Stimulated activated naive CD8-positive, alpha-beta T cell treated with anti-CD3 and anti-CD28 coated beads, Interleukin-15, amount 100 ng/mL, for 72 hours (primary cell): ENCODE measurements at regions not wholly inside any gene's neighbourhood (a gene's known extent, or its start where the extent isn't known, plus 50 kb on each side); places are given as distances from the start of the nearest gene placed in this dataset.
"Not testable (repeated sequence)": the region's sequence is repeated elsewhere in the genome, so short reads cannot be mapped to it uniquely, and the experiment has no call there.

Source experiments
- ATAC-seq: fragments of 150-1000 bp; cut with Tn5 transposase; 2 replicates; pipeline ENCODE4 v1.10.0; 2021; ENCODE audit warnings: mild to moderate bottlenecking, moderate library complexity
- DNase-seq, 2 donors: peaks; one replicate each; pipeline ENCODE4 v3.0.0; 2021 to 2022
- H3K27ac Mint-ChIP-seq, 2 donors: one replicate each; pipeline ENCODE4 v1.8.0; 2022; ENCODE audit warnings: mild to moderate bottlenecking in 2 of 2, mixed read lengths in 2 of 2, moderate library complexity in 2 of 2
- H3K27me3 Mint-ChIP-seq: one replicate; pipeline ENCODE4 v1.8.0; 2022; ENCODE audit warnings: mixed read lengths
- H3K4me1 Mint-ChIP-seq: one replicate; pipeline ENCODE4 v1.8.0; 2022; ENCODE audit warnings: mild to moderate bottlenecking, mixed read lengths
- H3K4me3 Mint-ChIP-seq, 2 donors: one replicate each; pipeline ENCODE4 v1.8.0; 2022; ENCODE audit warnings: mild to moderate bottlenecking in 2 of 2, mixed read lengths in 2 of 2, moderate library complexity in 1 of 2
- H3K9me3 Mint-ChIP-seq, 2 donors: one replicate each; pipeline ENCODE4 v1.8.0; 2022; ENCODE audit warnings: mixed read lengths in 2 of 2

GRCh38 chr3:64444490-64445108, 219.3 kb upstream of the PRICKLE2 start:
- Mint-ChIP-seq H3K27ac (no peak overlapping the region), H3K4me3 (no peak overlapping the region), H3K27me3 (peaks cover 79% of the 10 kb centered on the region), H3K4me1 (no peaks in the 10 kb centered on the region), H3K9me3 (no peaks in the 10 kb centered on the region)
- DNase-seq (no peak), ATAC-seq (peak; percentile 24)

- DNase-seq (no peak), ATAC-seq (no peak)
- Mint-ChIP-seq H3K27me3 (peaks cover 80% of the 10 kb centered on the region), H3K9me3 (no peaks in the 10 kb centered on the region), H3K4me1 (no peaks in the 10 kb centered on the region), H3K4me3 (no peak overlapping the region), H3K27ac (no peak overlapping the region)
These were observed 218.5 kb upstream of the PRICKLE2 start for GRCh38 chr3:64443546-64444381.

GRCh38 chr3:64441861-64442260, 216.6 kb upstream of the PRICKLE2 start:
- no peak overlapping the region for H3K4me3 Mint-ChIP-seq
- no peak overlapping the region for H3K27ac Mint-ChIP-seq
- DNase-seq = no peak
- H3K27me3 Mint-ChIP-seq = peaks cover 79% of the 10 kb centered on the region
- ATAC-seq = no peak
- H3K4me1 Mint-ChIP-seq = no peaks in the 10 kb centered on the region
- peaks cover 0 to 4% of the 10 kb centered on the region in 2 donors for H3K9me3 Mint-ChIP-seq

- Mint-ChIP-seq H3K4me1 (no peaks in the 10 kb centered on the region), H3K27me3 (peaks cover 69% of the 10 kb centered on the region), H3K4me3 (no peak overlapping the region), H3K9me3 (peaks cover 4 to 8% of the 10 kb centered on the region in 2 donors), H3K27ac (no peak overlapping the region)
- DNase-seq (no peak), ATAC-seq (no peak)
These were observed 215.2 kb upstream of the PRICKLE2 start for GRCh38 chr3:64440498-64440897.

- DNase-seq (no peak), ATAC-seq (no peak)
- no peak overlapping the region for H3K4me3 Mint-ChIP-seq
- peaks cover 14 to 20% of the 10 kb centered on the region in 2 donors for H3K9me3 Mint-ChIP-seq
- peaks cover 54% of the 10 kb centered on the region for H3K27me3 Mint-ChIP-seq
- H3K27ac Mint-ChIP-seq = no peak overlapping the region
- H3K4me1 Mint-ChIP-seq = no peaks in the 10 kb centered on the region
These were observed 213.5 kb upstream of the PRICKLE2 start for GRCh38 chr3:64438812-64439211.

GRCh38 chr3:64438066-64438465, 212.8 kb upstream of the PRICKLE2 start:
- DNase-seq (no peak), ATAC-seq (no peak)
- Mint-ChIP-seq H3K4me3 (no peak overlapping the region), H3K9me3 (peaks cover 16 to 21% of the 10 kb centered on the region in 2 donors), H3K27me3 (peaks cover 47% of the 10 kb centered on the region), H3K4me1 (no peaks in the 10 kb centered on the region), H3K27ac (no peak overlapping the region)

- ATAC-seq (no peak), DNase-seq (no peak)
- H3K4me3 Mint-ChIP-seq = no peak overlapping the region
- no peak overlapping the region for H3K27ac Mint-ChIP-seq
- H3K27me3 Mint-ChIP-seq = peaks cover 44% of the 10 kb centered on the region
- peaks cover 16 to 21% of the 10 kb centered on the region in 2 donors for H3K9me3 Mint-ChIP-seq
- H3K4me1 Mint-ChIP-seq = no peaks in the 10 kb centered on the region
These were observed 211.9 kb upstream of the PRICKLE2 start for GRCh38 chr3:64437131-64437530.

GRCh38 chr3:64435023-64435422, 209.8 kb upstream of the PRICKLE2 start:
- not testable (repeated sequence) for H3K4me1 Mint-ChIP-seq, H3K4me3 Mint-ChIP-seq, DNase-seq, H3K27ac Mint-ChIP-seq, ATAC-seq
- Mint-ChIP-seq H3K27me3 (peaks cover 24% of the 10 kb centered on the region), H3K9me3 (peaks cover 16 to 28% of the 10 kb centered on the region in 2 donors)

GRCh38 chr3:64432870-64433269, 207.6 kb upstream of the PRICKLE2 start:
- ATAC-seq (no peak), DNase-seq (no peak)
- no peak overlapping the region for H3K27ac Mint-ChIP-seq
- H3K27me3 Mint-ChIP-seq = peaks cover 22% of the 10 kb centered on the region
- peaks cover 16 to 29% of the 10 kb centered on the region in 2 donors for H3K9me3 Mint-ChIP-seq
- H3K4me1 Mint-ChIP-seq = no peaks in the 10 kb centered on the region
- H3K4me3 Mint-ChIP-seq = no peak overlapping the region

- ATAC-seq (no peak), DNase-seq (no peak)
- no peak overlapping the region for H3K27ac Mint-ChIP-seq
- no peaks in the 10 kb centered on the region for H3K4me1 Mint-ChIP-seq
- no peak overlapping the region for H3K4me3 Mint-ChIP-seq
- peaks cover 22% of the 10 kb centered on the region for H3K27me3 Mint-ChIP-seq
- H3K9me3 Mint-ChIP-seq = peaks cover 16 to 22% of the 10 kb centered on the region in 2 donors
These were observed 206.3 kb upstream of the PRICKLE2 start for GRCh38 chr3:64431526-64432091.

- H3K27ac Mint-ChIP-seq = no peak overlapping the region
- ATAC-seq = no peak
- H3K4me3 Mint-ChIP-seq = no peak overlapping the region
- H3K9me3 Mint-ChIP-seq = peaks cover 0 to 8% of the 10 kb centered on the region in 2 donors
- no peaks in the 10 kb centered on the region for H3K4me1 Mint-ChIP-seq
- DNase-seq = no peak
- peaks cover 21% of the 10 kb centered on the region for H3K27me3 Mint-ChIP-seq
These were observed 202.4 kb upstream of the PRICKLE2 start for GRCh38 chr3:64427671-64428070.

- no peak for DNase-seq
- ATAC-seq = no peak
- Mint-ChIP-seq H3K4me3 (no peak overlapping the region), H3K4me1 (no peaks in the 10 kb centered on the region), H3K27me3 (peaks cover 14% of the 10 kb centered on the region), H3K9me3 (peaks cover 0 to 8% of the 10 kb centered on the region in 2 donors), H3K27ac (no peak overlapping the region)
These were observed 201.3 kb upstream of the PRICKLE2 start for GRCh38 chr3:64426551-64426950.

GRCh38 chr3:64422932-64423331, 197.7 kb upstream of the PRICKLE2 start:
- ATAC-seq (no peak), DNase-seq (no peak)
- no peaks in the 10 kb centered on the region for H3K9me3 Mint-ChIP-seq
- H3K27me3 Mint-ChIP-seq = peaks cover 20% of the 10 kb centered on the region
- H3K4me1 Mint-ChIP-seq = no peaks in the 10 kb centered on the region
- H3K4me3 Mint-ChIP-seq = no peak overlapping the region
- no peak overlapping the region for H3K27ac Mint-ChIP-seq

GRCh38 chr3:64422192-64422591, 196.9 kb upstream of the PRICKLE2 start:
- peaks cover 16% of the 10 kb centered on the region for H3K27me3 Mint-ChIP-seq
- no peak overlapping the region for H3K4me3 Mint-ChIP-seq
- H3K4me1 Mint-ChIP-seq = no peaks in the 10 kb centered on the region
- H3K9me3 Mint-ChIP-seq = no peaks in the 10 kb centered on the region
- ATAC-seq (no peak), DNase-seq (no peak)
- no peak overlapping the region for H3K27ac Mint-ChIP-seq

- peaks cover 26% of the 10 kb centered on the region for H3K27me3 Mint-ChIP-seq
- H3K4me1 Mint-ChIP-seq = no peaks in the 10 kb centered on the region
- H3K27ac Mint-ChIP-seq = no peak overlapping the region
- no peak for DNase-seq
- H3K9me3 Mint-ChIP-seq = peaks cover 0 to 4% of the 10 kb centered on the region in 2 donors
- ATAC-seq = no peak
- no peak overlapping the region for H3K4me3 Mint-ChIP-seq
These were observed 192.6 kb upstream of the PRICKLE2 start for GRCh38 chr3:64417816-64418215.

GRCh38 chr3:64414043-64414442, 188.8 kb upstream of the PRICKLE2 start:
- Mint-ChIP-seq H3K4me3 (no peak overlapping the region), H3K27ac (no peak overlapping the region), H3K9me3 (peaks cover 0 to 4% of the 10 kb centered on the region in 2 donors), H3K4me1 (no peaks in the 10 kb centered on the region), H3K27me3 (peaks cover 17% of the 10 kb centered on the region)
- no peak for DNase-seq
- no peak for ATAC-seq
